Ovary (tissue), 7 donors: ENCODE measurements at regions not wholly inside any gene's neighbourhood (a gene's known extent, or its start where the extent isn't known, plus 50 kb on each side); places are given as distances from the start of the nearest gene placed in this dataset.

Experiments
- DNase-seq, 5 donors: peaks; one replicate each; pipeline ENCODE4 v3.0.0-alpha.2; 2019 to 2020
- H3K27ac ChIP-seq, 2 donors: fragments of 200-600 bp; one replicate each; pipeline versions ENCODE4 v1.5.1 to v1.8.0; 2019 to 2022
- H3K27me3 ChIP-seq: fragments of 200-600 bp; one replicate; pipeline ENCODE4 v1.8.0; 2022
- H3K36me3 ChIP-seq: fragments of 200-600 bp; sonication (generic); one replicate; pipeline ENCODE4 v1.5.1; 2019
- H3K4me1 ChIP-seq: one replicate; pipeline ENCODE4 v1.8.1; 2013; ENCODE audit warnings: mild to moderate bottlenecking, moderate library complexity; ENCODE audit not compliant: insufficient read depth
- H3K4me3 ChIP-seq: fragments of 200-600 bp; sonication (generic); one replicate; pipeline ENCODE4 v1.5.1; 2017
- H3K9me3 ChIP-seq, 2 donors: fragments of 200-600 bp in 1 of 2; sonication (generic) in 1 of 2; one replicate each; pipeline versions ENCODE4 v1.5.1 to v1.8.1; 2013 to 2019; ENCODE audit warnings: mild to moderate bottlenecking in 1 of 2, moderate library complexity in 1 of 2
- CTCF ChIP-seq, 3 donors: fragments of 450-650 bp in 2 of 3; fragments of 200-600 bp in 1 of 3; IDR thresholded peaks; one replicate each; pipeline versions ENCODE4 v1.5.1 to v1.8.0; 2016 to 2022; ENCODE audit warnings: antibody characterized with exemption in 3 of 3, mild to moderate bottlenecking in 1 of 3
- EP300 ChIP-seq: sonication (generic); formaldehyde crosslinking; IDR thresholded peaks from one replicate; pipeline ENCODE4 v1.6.1; 2017; ENCODE audit warnings: antibody characterized with exemption
- POLR2A ChIP-seq: fragments of 450-650 bp; IDR thresholded peaks from one replicate; pipeline ENCODE4 v1.6.1; 2017; ENCODE audit warnings: antibody characterized with exemption, mild to moderate bottlenecking, moderate library complexity
- WGBS, 3 donors: extraction: QIAGEN DNeasy Blood & Tissue Kit in 1 of 3; methylation state at CpG; one replicate each; pipeline versions ENCODE4 v1.1.5 to v1.1.7; 2013 to 2017; 5-methylcytosine and 5-hydroxymethylcytosine counted together
- intact Hi-C, 4 donors: fragments of 100-400 bp; cut with DNase I; formaldehyde crosslinking; loops; one replicate each; pipeline versions ENCODE4 v1.11.0 to v1.15.1; 2022 to 2023
- donor health status: DM: no; HTN: no; CAD: no; lungs with moderate emphysema.
- donor health status: DM: no; HTN: no; CAD: no.
- donor health status: Bipolar disorder and iron deficiency.
- donor health status: DM: no; HTN: no; CAD: no.
- donor health status: DM: yes; HTN: yes; CAD: no.

- Histone ChIP-seq H3K9me3 (no peaks in the 10 kb centered on the region), H3K4me1 (no peaks in the 10 kb centered on the region), H3K27ac (no peak overlapping the region), H3K36me3 (no peaks in the 10 kb centered on the region), H3K4me3 (no peak overlapping the region), H3K27me3 (no peaks in the 10 kb centered on the region)
- no peak for TF ChIP-seq CTCF (IDR thresholded peaks at IDR 0.05)
- no peak for TF ChIP-seq POLR2A
- no peak for TF ChIP-seq EP300
- intact Hi-C loops = no loop called here
- DNase-seq = no peak
These were observed 1367.5 kb upstream of the PCDH9 start for GRCh38 chr13:68597641-68598040.

- no peak for TF ChIP-seq CTCF (IDR thresholded peaks at IDR 0.05)
- Histone ChIP-seq H3K36me3 (no peaks in the 10 kb centered on the region), H3K9me3 (no peaks in the 10 kb centered on the region), H3K4me3 (no peak overlapping the region), H3K27me3 (no peaks in the 10 kb centered on the region), H3K27ac (no peak overlapping the region), H3K4me1 (no peaks in the 10 kb centered on the region)
- intact Hi-C loops = no loop called here
- DNase-seq = no peak
- 81 to 85% (median 85%) methylated on average over 4 of the region's 4 CpGs for WGBS, 3 donors
These were observed 1358.5 kb upstream of the PCDH9 start for GRCh38 chr13:68588623-68589022.

GRCh38 chr13:68584776-68585175 is 1354.6 kb upstream of the PCDH9 start:
- Histone ChIP-seq H3K27ac (no peak overlapping the region), H3K9me3 (no peaks in the 10 kb centered on the region), H3K27me3 (no peaks in the 10 kb centered on the region), H3K4me1 (no peaks in the 10 kb centered on the region), H3K36me3 (no peaks in the 10 kb centered on the region), H3K4me3 (no peak overlapping the region)
- 72 to 75% (median 73%) methylated on average over 1 of the region's 1 CpG for WGBS, 3 donors
- TF ChIP-seq EP300 (no peak), CTCF (IDR thresholded peaks at IDR 0.05) (no peak), POLR2A (no peak)
- DNase-seq = no peak
- intact Hi-C loops = no loop called here

- Histone ChIP-seq H3K27ac (no peak overlapping the region), H3K27me3 (no peaks in the 10 kb centered on the region), H3K36me3 (no peaks in the 10 kb centered on the region), H3K4me1 (no peaks in the 10 kb centered on the region), H3K4me3 (no peak overlapping the region), H3K9me3 (no peaks in the 10 kb centered on the region)
- no peak for DNase-seq
- no peak for TF ChIP-seq POLR2A
- no peak for TF ChIP-seq CTCF (IDR thresholded peaks at IDR 0.05)
- TF ChIP-seq EP300 = no peak
- intact Hi-C loops = no loop called here
- WGBS, 3 donors = 34 to 68% (median 47%) methylated on average over 1 of the region's 1 CpG
These were observed 1343.9 kb upstream of the PCDH9 start for GRCh38 chr13:68574053-68574452.
